Breast epithelium (tissue), 4 donors: ENCODE measurements at regions not wholly inside any gene's neighbourhood (a gene's known extent, or its start where the extent isn't known, plus 50 kb on each side); places are given as distances from the start of the nearest gene placed in this dataset.

Experiments
- DNase-seq, 2 donors: peaks; one replicate each; pipeline ENCODE4 v3.0.0-alpha.2; 2019; ENCODE audit warnings: low spot score in 2 of 2
- H3K27ac ChIP-seq, 2 donors: fragments of 200-600 bp; sonication (generic) in 1 of 2; one replicate each; pipeline ENCODE4 v1.5.1; 2016 to 2019; ENCODE audit warnings: mild to moderate bottlenecking in 1 of 2
- H3K27me3 ChIP-seq, 2 donors: fragments of 200-600 bp; sonication (generic) in 1 of 2; one replicate each; pipeline versions ENCODE4 v1.5.1 to v1.6.0; 2017 to 2019; ENCODE audit warnings: control low read depth in 1 of 2, mild to moderate bottlenecking in 1 of 2
- H3K36me3 ChIP-seq: fragments of 200-600 bp; one replicate; pipeline ENCODE4 v1.5.1; 2019
- H3K4me1 ChIP-seq, 2 donors: fragments of 200-600 bp; sonication (generic); one replicate each; pipeline ENCODE4 v1.5.1; 2016 to 2019; ENCODE audit warnings: control low read depth in 1 of 2
- H3K4me3 ChIP-seq, 3 donors: fragments of 200-600 bp; sonication (generic); 1 replicate in 2 of 3; 2 replicates in 1 of 3; pipeline ENCODE4 v1.5.1; 2016 to 2019; ENCODE audit warnings: mild to moderate bottlenecking in 3 of 3, moderate library complexity in 2 of 3
- H3K9me3 ChIP-seq, 2 donors: fragments of 200-600 bp; sonication (generic) in 1 of 2; one replicate each; pipeline ENCODE4 v1.5.1; 2016 to 2019; ENCODE audit warnings: control low read depth in 1 of 2
- CTCF ChIP-seq, 3 donors: fragments of 450-650 bp; IDR thresholded peaks; one replicate each; pipeline ENCODE4 v1.5.1; 2016 to 2017; ENCODE audit warnings: antibody characterized with exemption in 3 of 3, mild to moderate bottlenecking in 3 of 3, moderate library complexity in 3 of 3
- POLR2A ChIP-seq: fragments of 450-650 bp; IDR thresholded peaks from one replicate; pipeline ENCODE4 v1.6.1; 2016; ENCODE audit warnings: antibody characterized with exemption, mild to moderate bottlenecking, moderate library complexity
- POLR2AphosphoS5 ChIP-seq, 3 donors: sonication (generic); formaldehyde crosslinking; IDR thresholded peaks; one replicate each; pipeline ENCODE4 v1.6.1; 2017; ENCODE audit warnings: antibody characterized with exemption in 3 of 3
- intact Hi-C: fragments of 100-400 bp; cut with DNase I; formaldehyde crosslinking; loops from one replicate; pipeline ENCODE4 v1.15.1; 2023; ENCODE audit warnings: low total_unique reads

GRCh38 chr2:129712676-129712985, 266.8 kb upstream of the RAB6C start:
- no peak for DNase-seq
- no peak overlapping the region for H3K4me3 ChIP-seq
- TF ChIP-seq POLR2AphosphoS5 (IDR thresholded peaks at IDR 0.05) (no peak), CTCF (IDR thresholded peaks at IDR 0.05) (no peak), POLR2A (no peak)
- no peaks in the 10 kb centered on the region for H3K4me1 ChIP-seq
- intact Hi-C loops, result no loop called here
- H3K27me3 ChIP-seq, result peaks cover 0 to 4% of the 10 kb centered on the region in 2 donors
- H3K9me3 ChIP-seq, result no peaks in the 10 kb centered on the region
- H3K36me3 ChIP-seq, result no peaks in the 10 kb centered on the region
- H3K27ac ChIP-seq, result no peak overlapping the region

- no peak for DNase-seq
Observed at GRCh38 chr2:129713337-129713736, 266.1 kb upstream of the RAB6C start.

GRCh38 chr2:129716781-129717559, 262.5 kb upstream of the RAB6C start:
- no peak overlapping the region for H3K27ac ChIP-seq
- no peaks in the 10 kb centered on the region for H3K9me3 ChIP-seq
- peaks cover 0 to 7% of the 10 kb centered on the region in 2 donors for H3K27me3 ChIP-seq
- H3K4me3 ChIP-seq, result no peak overlapping the region
- intact Hi-C loops, result no loop called here
- no peaks in the 10 kb centered on the region for H3K36me3 ChIP-seq
- TF ChIP-seq POLR2AphosphoS5 (IDR thresholded peaks at IDR 0.05) (no peak), POLR2A (no peak), CTCF (IDR thresholded peaks at IDR 0.05) (no peak)
- no peak for DNase-seq
- H3K4me1 ChIP-seq, result no peaks in the 10 kb centered on the region

More at GRCh38 chr2:129713337-129713736, 266.1 kb upstream of the RAB6C start:
- Histone ChIP-seq H3K4me1 (no peaks in the 10 kb centered on the region), H3K27ac (no peak overlapping the region), H3K36me3 (no peaks in the 10 kb centered on the region), H3K27me3 (peaks cover 0 to 7% of the 10 kb centered on the region in 2 donors), H3K9me3 (no peaks in the 10 kb centered on the region), H3K4me3 (no peak overlapping the region)
- no peak for TF ChIP-seq POLR2A
- no peak for TF ChIP-seq CTCF (IDR thresholded peaks at IDR 0.05)
- TF ChIP-seq POLR2AphosphoS5 (IDR thresholded peaks at IDR 0.05), result no peak
- intact Hi-C loops, result no loop called here

GRCh38 chr2:129717560-129718130, 261.8 kb upstream of the RAB6C start:
- Histone ChIP-seq H3K4me3 (no peak overlapping the region), H3K9me3 (no peaks in the 10 kb centered on the region), H3K27ac (no peak overlapping the region), H3K36me3 (no peaks in the 10 kb centered on the region), H3K4me1 (no peaks in the 10 kb centered on the region), H3K27me3 (peaks cover 0 to 7% of the 10 kb centered on the region in 2 donors)
- TF ChIP-seq CTCF (IDR thresholded peaks at IDR 0.05), result no peak
- no peak for TF ChIP-seq POLR2AphosphoS5 (IDR thresholded peaks at IDR 0.05)
- TF ChIP-seq POLR2A, result no peak
- intact Hi-C loops, result no loop called here
- no peak for DNase-seq

- H3K4me1 ChIP-seq, result no peaks in the 10 kb centered on the region
- no peak for DNase-seq
- H3K36me3 ChIP-seq, result no peaks in the 10 kb centered on the region
- H3K27ac ChIP-seq, result no peak overlapping the region
- H3K4me3 ChIP-seq, result no peak overlapping the region
- intact Hi-C loops, result no loop called here
- H3K27me3 ChIP-seq, result peaks cover 0 to 7% of the 10 kb centered on the region in 2 donors
- TF ChIP-seq CTCF (IDR thresholded peaks at IDR 0.05) (no peak), POLR2A (no peak)
- no peaks in the 10 kb centered on the region for H3K9me3 ChIP-seq
Observed at GRCh38 chr2:129719335-129719734, 260.1 kb upstream of the RAB6C start.
